ENCODE measurements at regions not wholly inside any gene's neighbourhood (a gene's known extent, or its start where the extent isn't known, plus 50 kb on each side); places are given as distances from the start of the nearest gene placed in this dataset.

GRCh38 chr9:1938135-1938534 lies 77.0 kb upstream of the SMARCA2 start:
- no peak for DNase-seq

- no peak for DNase-seq
These were observed 76.4 kb upstream of the SMARCA2 start for GRCh38 chr9:1938675-1939170.

- no peak for DNase-seq
These were observed 75.7 kb upstream of the SMARCA2 start for GRCh38 chr9:1939466-1939865.

GRCh38 chr9:1939926-1940368 lies 75.2 kb upstream of the SMARCA2 start:
- DNase-seq: peak in 3 of 4 experiments; percentile 20 to 44 (median 35)

- DNase-seq: peak in 3 of 4 experiments; percentile 6 to 20 (median 18)
These were observed 73.2 kb upstream of the SMARCA2 start for GRCh38 chr9:1941989-1942388.

- DNase-seq: no peak
These were observed 68.4 kb upstream of the SMARCA2 start for GRCh38 chr9:1946526-1947283.

- no peak for DNase-seq
These were observed 67.7 kb upstream of the SMARCA2 start for GRCh38 chr9:1947438-1947837.

- DNase-seq: no peak
These were observed 66.6 kb upstream of the SMARCA2 start for GRCh38 chr9:1948541-1948940.

GRCh38 chr9:1951446-1951845 lies 63.7 kb upstream of the SMARCA2 start:
- DNase-seq: no peak

GRCh38 chr9:1952001-1952400 lies 63.1 kb upstream of the SMARCA2 start:
- no peak for DNase-seq

GRCh38 chr9:1954238-1954637 lies 60.9 kb upstream of the SMARCA2 start:
- DNase-seq: no peak

- no peak for DNase-seq
These were observed 58.2 kb upstream of the SMARCA2 start for GRCh38 chr9:1956958-1957357.

- no peak for DNase-seq
These were observed 57.3 kb upstream of the SMARCA2 start for GRCh38 chr9:1957856-1958255.

- DNase-seq: no peak
These were observed 55.8 kb upstream of the SMARCA2 start for GRCh38 chr9:1959371-1959770.

- no peak for DNase-seq
These were observed 54.7 kb upstream of the SMARCA2 start for GRCh38 chr9:1960342-1961042.

- DNase-seq: no peak
These were observed 53.0 kb upstream of the SMARCA2 start for GRCh38 chr9:1962122-1962521.

- DNase-seq: no peak
These were observed 52.5 kb upstream of the SMARCA2 start for GRCh38 chr9:1962588-1963106.

- DNase-seq: no peak
These were observed 51.1 kb upstream of the SMARCA2 start for GRCh38 chr9:1964093-1964492.
